ENCODE measurements at regions not wholly inside any gene's neighbourhood (a gene's known extent, or its start where the extent isn't known, plus 50 kb on each side); places are given as distances from the start of the nearest gene placed in this dataset.

- H3K4me3 ChIP-seq (ENCODE audit: insufficient read depth, low read length, poor library complexity, severe bottlenecking), result no peak overlapping the region
Observed at GRCh38 chr4:147363514-147363913, 117.4 kb upstream of the EDNRA start.

DNA sequence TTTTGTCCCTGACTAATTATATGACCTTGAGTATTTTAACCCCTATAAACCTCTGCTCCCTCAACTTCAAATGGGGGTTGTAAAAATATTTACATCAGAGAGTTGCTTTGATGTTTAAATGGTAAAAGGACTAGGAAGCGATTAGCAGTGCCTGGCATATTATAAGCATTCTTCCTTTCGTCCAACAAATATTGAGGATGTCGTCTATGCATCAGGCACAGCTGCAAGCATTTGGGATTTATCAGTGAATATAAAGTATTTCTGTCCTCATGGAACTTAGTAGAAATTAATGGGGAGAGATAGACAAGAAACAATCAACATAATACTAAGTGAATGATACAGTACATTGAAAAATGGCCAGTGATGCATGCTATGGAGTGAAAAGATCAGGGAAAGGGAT, 115.5 kb upstream of the EDNRA start:
- Histone ChIP-seq H3K9me3 (ENCODE audit: insufficient read depth, low read length) (no peaks in the 10 kb centered on the region), H3K9me2 (replicated peaks; ENCODE audit: insufficient read depth, low read length) (no peaks in the 10 kb centered on the region), H3K36me3 (ENCODE audit: low read length) (no peaks in the 10 kb centered on the region), H2AFZ (ENCODE audit: low read depth, low read length, severe bottlenecking) (no peak overlapping the region), H3K27me3 (ENCODE audit: low read length) (no peaks in the 10 kb centered on the region), H3K4me3 (ENCODE audit: insufficient read depth, low read length, poor library complexity, severe bottlenecking) (no peak overlapping the region), H3F3A (ENCODE audit: insufficient read depth) (no peaks in the 10 kb centered on the region), H3K9ac (ENCODE audit: low read length) (no peak overlapping the region), H4K20me1 (ENCODE audit: low read depth, low read length) (no peaks in the 10 kb centered on the region), H3K4me2 (ENCODE audit: low read depth, low read length, poor library complexity, severe bottlenecking) (no peak overlapping the region), H3K27ac (ENCODE audit: low read depth, low read length) (no peak overlapping the region), H3K79me2 (ENCODE audit: insufficient read depth, low read length) (no peaks in the 10 kb centered on the region)
- TF ChIP-seq CTCF (IDR thresholded peaks at IDR 0.05; ENCODE audit: insufficient read depth, low read length, poor library complexity, severe bottlenecking) (no peak), EZH2phosphoT487 (conservative IDR thresholded peaks at IDR 0.05; ENCODE audit: low read length) (no peak)

More at GRCh38 chr4:147363514-147363913, 117.4 kb upstream of the EDNRA start:
- Histone ChIP-seq H4K20me1 (ENCODE audit: low read depth, low read length) (no peaks in the 10 kb centered on the region), H3K27me3 (ENCODE audit: low read length) (no peaks in the 10 kb centered on the region), H3K9ac (ENCODE audit: low read length) (no peak overlapping the region), H3K79me2 (ENCODE audit: insufficient read depth, low read length) (no peaks in the 10 kb centered on the region), H3K27ac (ENCODE audit: low read depth, low read length) (no peak overlapping the region), H3K4me2 (ENCODE audit: low read depth, low read length, poor library complexity, severe bottlenecking) (no peak overlapping the region), H2AFZ (ENCODE audit: low read depth, low read length, severe bottlenecking) (no peak overlapping the region), H3K36me3 (ENCODE audit: low read length) (no peaks in the 10 kb centered on the region), H3K9me2 (replicated peaks; ENCODE audit: insufficient read depth, low read length) (no peaks in the 10 kb centered on the region), H3F3A (ENCODE audit: insufficient read depth) (no peaks in the 10 kb centered on the region), H3K9me3 (ENCODE audit: insufficient read depth, low read length) (no peaks in the 10 kb centered on the region)
- TF ChIP-seq CTCF (IDR thresholded peaks at IDR 0.05; ENCODE audit: insufficient read depth, low read length, poor library complexity, severe bottlenecking) (no peak), EZH2phosphoT487 (conservative IDR thresholded peaks at IDR 0.05; ENCODE audit: low read length) (no peak)

- Histone ChIP-seq H3K27me3 (ENCODE audit: low read length) (no peaks in the 10 kb centered on the region), H3F3A (ENCODE audit: insufficient read depth) (no peaks in the 10 kb centered on the region), H3K9ac (ENCODE audit: low read length) (no peak overlapping the region), H3K27ac (ENCODE audit: low read depth, low read length) (no peak overlapping the region), H3K9me2 (replicated peaks; ENCODE audit: insufficient read depth, low read length) (no peaks in the 10 kb centered on the region), H3K36me3 (ENCODE audit: low read length) (no peaks in the 10 kb centered on the region), H3K79me2 (ENCODE audit: insufficient read depth, low read length) (no peaks in the 10 kb centered on the region), H3K9me3 (ENCODE audit: insufficient read depth, low read length) (no peaks in the 10 kb centered on the region), H2AFZ (ENCODE audit: low read depth, low read length, severe bottlenecking) (no peak overlapping the region), H3K4me2 (ENCODE audit: low read depth, low read length, poor library complexity, severe bottlenecking) (no peak overlapping the region), H3K4me3 (ENCODE audit: insufficient read depth, low read length, poor library complexity, severe bottlenecking) (no peak overlapping the region), H4K20me1 (ENCODE audit: low read depth, low read length) (no peaks in the 10 kb centered on the region)
- TF ChIP-seq EZH2phosphoT487 (conservative IDR thresholded peaks at IDR 0.05; ENCODE audit: low read length) (no peak), CTCF (IDR thresholded peaks at IDR 0.05; ENCODE audit: insufficient read depth, low read length, poor library complexity, severe bottlenecking) (no peak)
Observed at GRCh38 chr4:147366164-147366563, 114.7 kb upstream of the EDNRA start.

Data from SU-DHL-6 (cell line).